DMS153 (cell line): ENCODE measurements at regions not wholly inside any gene's neighbourhood (a gene's known extent, or its start where the extent isn't known, plus 50 kb on each side); places are given as distances from the start of the nearest gene placed in this dataset.

Experiments used
- DNase-seq: peaks from one replicate; lab custom pipeline; 2025; lab: John Stamatoyannopoulos, UW

GRCh38 chr7:155216475-155217272 lies 81.0 kb upstream of the INSIG1 start:
- DNase-seq, result no peak

DNA sequence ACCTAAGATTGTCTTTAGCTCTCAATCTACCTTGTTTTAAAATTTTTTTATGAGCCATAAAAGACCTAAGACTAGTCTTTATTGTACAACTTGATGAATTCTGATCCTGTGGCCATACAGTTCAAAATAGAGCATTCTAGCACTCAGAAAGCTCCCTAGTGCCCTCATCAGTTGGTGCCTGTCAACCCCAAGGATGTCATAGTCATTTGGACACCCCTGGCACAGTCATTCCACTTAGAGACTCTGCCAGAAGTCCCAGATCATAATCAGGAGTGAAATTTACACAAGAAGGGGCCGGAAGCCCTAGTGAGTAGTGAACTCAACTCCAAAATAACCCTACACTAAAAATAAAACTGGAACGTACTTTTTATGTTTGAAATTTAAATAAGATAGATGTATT lies 80.0 kb upstream of the INSIG1 start:
- DNase-seq, result no peak

GRCh38 chr7:155218276-155219153 lies 79.2 kb upstream of the INSIG1 start:
- DNase-seq, result no peak

GRCh38 chr7:155219154-155219531 lies 78.5 kb upstream of the INSIG1 start:
- no peak for DNase-seq

DNA sequence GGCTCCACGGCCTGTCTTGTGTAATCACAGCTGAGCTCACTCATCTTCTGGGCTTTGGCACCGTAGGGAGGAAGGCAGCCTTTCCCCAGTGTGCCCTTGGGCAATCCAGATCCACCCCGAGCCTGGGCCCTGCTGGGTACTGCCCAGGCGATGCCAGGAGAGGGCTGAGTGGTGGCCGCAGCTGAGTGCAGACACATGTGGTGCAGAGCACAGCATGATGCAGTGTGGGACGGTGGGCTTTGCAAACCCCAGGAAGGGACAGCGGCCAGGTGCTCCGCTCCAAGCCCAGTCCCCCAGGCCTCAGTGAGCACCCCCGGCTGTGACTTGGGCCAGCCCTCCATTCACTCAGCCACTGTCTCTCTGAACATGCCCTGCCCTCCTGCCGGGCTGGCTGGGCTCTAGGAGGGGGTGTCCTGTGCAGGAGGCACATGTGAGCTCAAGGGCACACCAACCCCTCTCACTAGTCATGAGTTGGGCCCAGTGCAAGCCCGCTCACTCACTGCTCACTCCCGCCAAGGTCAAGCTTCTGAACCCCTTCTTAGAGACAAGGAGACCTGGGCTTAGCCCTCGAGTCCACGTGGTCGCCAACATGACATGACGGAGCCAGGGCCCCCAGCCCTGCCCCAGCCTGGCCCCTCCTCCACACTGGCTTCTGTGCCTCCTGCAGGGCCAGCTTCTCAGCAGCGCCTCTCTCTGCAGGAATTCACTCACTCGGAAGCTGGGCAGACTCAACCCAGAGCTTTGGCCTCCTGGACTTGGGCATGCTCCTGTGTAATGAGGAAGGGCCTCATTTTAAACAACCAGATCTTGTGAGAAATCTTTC lies 77.5 kb upstream of the INSIG1 start:
- DNase-seq, result no peak

DNA sequence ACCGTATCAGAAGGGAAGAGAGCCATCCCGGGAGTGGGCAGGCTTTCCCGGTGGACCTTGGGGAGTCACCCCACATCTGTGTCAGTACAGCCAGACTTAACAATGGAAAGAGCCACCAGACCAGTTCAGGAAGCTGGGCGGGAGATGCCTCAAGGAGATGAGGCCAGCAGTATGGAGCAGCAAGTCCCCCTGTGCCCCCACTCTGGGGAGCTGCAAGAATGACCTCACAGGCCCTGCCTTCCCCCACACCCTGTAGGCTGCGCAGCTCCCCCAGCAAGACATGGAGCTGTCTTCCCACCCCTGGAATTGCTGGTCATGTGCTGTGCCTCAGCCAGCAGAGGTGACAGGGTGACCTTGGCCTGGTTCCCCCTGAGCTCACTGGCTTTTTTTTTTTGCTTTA lies 76.8 kb upstream of the INSIG1 start:
- no peak for DNase-seq

- no peak for DNase-seq
Measured at GRCh38 chr7:155221547-155221946, 76.1 kb upstream of the INSIG1 start.

- DNase-seq, result no peak
Measured at GRCh38 chr7:155222061-155222460, 75.6 kb upstream of the INSIG1 start.

DNA sequence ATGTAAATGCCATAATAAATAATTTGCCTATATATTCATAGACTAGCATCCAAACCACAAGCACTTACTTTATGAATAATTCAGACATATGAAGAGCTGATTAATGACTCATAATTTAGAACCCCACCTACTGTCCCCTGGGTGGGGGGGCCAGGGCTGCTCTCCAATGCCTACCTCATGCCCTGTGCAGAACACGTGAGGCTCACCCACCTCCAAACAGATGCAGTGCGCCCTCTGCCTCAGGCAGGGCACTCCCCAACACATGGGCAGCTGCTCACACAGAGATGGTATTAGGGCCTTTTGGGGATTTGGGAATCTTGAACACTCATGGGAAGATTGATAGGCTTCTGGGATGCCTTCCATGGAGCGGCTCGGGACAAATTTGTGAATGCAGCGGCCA lies 75.1 kb upstream of the INSIG1 start:
- no peak for DNase-seq

- no peak for DNase-seq
Measured at GRCh38 chr7:155223021-155223420, 74.7 kb upstream of the INSIG1 start.

- DNase-seq, result no peak
Measured at GRCh38 chr7:155223503-155223902, 74.2 kb upstream of the INSIG1 start.

DNA sequence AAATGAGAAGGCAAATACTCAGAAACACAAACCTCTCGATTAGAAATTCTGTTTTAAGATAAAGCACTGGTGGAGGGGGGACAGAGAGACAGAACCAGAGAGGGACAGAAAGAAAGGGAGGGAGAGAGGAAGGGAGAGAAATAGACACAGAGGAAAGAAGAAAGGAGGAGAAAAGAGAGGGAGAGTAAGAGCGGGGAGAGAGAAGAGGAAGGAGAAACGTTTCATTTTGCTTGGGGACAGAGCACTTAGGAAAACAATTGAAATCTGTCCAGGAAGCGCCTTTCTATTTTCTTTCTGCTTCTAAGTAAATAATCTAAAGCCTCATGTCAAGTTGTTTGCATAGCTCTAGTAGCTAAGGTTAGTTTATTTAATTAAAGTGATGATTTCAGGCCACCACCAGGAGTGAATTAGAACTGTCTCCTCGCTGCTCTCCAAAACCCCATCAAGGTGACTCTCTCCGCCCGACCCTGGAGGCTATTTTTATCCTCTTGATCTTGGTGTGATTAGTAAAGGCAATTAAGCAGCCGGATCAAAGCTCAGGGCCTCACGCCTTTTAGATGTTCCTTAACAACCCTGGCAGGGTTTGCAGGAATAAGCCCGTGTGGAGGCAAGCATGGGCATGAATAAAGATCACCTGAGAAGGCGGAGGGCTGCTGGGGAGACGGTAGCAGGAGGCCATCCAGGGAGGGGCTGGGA lies 73.4 kb upstream of the INSIG1 start:
- DNase-seq, result peak; percentile 81

DNA sequence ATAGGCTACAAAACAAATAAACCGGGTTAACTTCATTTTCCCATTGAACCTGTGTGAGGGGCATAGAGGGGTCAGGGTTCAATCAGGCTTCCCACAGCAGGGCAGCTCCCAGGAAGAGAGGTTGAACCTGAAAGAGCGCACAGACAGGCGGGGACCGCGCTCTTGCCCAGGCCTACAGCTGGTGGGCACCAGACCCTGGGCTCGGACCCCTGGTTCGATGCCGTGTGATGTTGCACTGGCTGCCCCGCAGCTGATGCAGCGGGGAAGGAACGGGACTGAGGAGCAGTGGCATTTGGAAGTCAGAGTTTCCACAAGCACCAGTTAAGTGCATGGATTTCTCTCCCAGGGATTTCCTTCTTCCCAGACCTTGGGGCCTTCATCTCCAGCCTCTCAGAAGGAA lies 72.6 kb upstream of the INSIG1 start:
- DNase-seq, result no peak

DNA sequence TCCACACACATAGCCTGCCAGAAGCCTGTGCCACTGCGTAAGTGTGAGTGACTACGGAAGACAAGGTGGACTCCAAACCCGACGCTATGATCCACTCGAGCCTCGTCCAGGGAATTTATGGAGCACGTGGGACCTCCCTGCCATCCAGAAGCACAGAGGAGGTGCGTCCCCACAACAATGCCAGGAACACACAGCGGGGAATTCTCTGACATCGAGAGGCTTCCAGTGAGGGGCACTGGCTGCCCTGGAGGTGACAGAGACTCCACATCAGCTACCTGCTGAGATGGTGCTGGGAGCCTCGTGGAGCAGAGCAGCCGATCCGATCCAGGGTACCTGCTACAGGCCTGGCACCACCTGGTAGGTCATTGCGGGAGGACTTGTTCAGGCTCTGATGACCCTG lies 72.2 kb upstream of the INSIG1 start:
- DNase-seq, result no peak

DNA sequence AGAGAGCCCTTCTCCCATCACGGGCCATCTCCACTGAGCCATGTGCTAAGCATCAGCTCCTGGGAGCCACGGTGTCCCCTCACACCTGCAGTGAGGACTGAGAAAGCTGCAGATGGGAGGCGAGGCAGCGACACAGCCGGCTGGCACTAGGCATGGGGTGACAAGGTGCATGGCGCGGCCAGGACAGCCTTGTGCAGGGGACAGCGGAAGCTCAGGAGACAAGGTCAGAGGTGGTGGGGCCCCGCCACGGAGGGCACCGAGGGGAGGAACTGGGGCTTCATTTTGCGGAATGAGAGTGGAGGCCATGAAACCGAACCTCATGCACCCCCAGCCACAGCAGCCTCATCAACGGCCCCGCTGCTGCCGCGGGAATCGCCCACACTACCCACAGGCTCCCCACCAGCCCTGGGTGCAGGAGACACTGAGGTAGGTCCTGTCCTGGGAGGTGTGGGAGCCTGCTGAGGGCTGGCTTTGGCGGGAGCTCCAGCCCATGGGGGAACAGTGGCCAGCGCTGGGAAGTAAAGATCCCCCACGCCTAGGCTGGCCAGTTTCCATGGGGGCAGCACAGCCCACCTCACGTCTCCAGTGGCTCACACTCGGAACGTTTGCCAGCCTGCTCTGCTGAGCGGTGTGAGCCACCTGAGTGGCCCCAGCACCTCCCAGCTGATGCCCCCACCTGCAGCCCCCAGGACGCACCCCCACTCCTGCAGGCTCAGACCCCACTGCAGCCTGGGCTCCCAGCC lies 71.2 kb upstream of the INSIG1 start:
- no peak for DNase-seq

DNA sequence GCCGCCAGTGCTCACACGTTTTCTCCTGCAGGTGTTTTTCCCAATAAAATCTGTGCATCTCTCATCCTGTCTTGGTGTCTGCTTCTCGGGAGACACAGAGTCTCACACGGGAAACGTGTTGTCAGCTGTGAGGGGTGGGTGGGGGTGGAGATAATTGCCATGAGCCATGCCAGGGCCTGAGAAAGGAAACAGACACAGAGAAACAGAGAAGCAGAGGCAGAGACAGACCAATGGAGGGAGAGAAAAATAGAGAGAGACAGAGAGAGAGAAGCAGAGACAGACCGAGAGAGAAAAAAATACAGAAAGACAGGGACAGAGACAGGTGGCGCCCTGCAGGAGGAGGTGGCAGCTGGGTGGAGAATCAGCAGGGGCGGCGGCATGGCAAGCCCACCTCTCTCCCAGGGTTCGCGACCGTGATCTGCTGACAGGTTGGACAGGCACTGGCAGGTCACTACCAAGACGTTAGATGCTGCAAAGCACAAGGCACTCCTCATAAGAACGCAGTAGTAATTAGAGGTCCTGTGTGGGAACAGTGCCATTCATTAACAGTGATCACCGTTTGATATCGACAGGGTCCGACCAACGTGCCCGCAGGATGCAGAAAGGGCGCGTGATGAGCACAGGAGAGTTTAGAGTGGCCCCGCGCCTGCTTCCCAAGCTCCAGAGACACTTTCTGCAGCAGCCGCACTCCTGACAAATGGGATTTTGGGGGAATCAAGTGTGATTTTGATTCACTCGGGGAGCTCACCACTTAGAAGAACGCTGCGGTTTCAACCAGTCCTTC lies 70.5 kb upstream of the INSIG1 start:
- DNase-seq, result no peak

- no peak for DNase-seq
Measured at GRCh38 chr7:155227788-155228458, 69.8 kb upstream of the INSIG1 start.

GRCh38 chr7:155228459-155228845 lies 69.2 kb upstream of the INSIG1 start:
- DNase-seq, result no peak

- no peak for DNase-seq
Measured at GRCh38 chr7:155228894-155229293, 68.8 kb upstream of the INSIG1 start.
